Fibroblast of lung (primary cell): ENCODE measurements at regions not wholly inside any gene's neighbourhood (a gene's known extent, or its start where the extent isn't known, plus 50 kb on each side); places are given as distances from the start of the nearest gene placed in this dataset.

Source experiments
- CTCF ChIP-seq, 2 donors: IDR thresholded peaks in 1 of 2; conservative IDR thresholded peaks in 1 of 2; 1 replicate in 1 of 2; 2 replicates in 1 of 2; pipeline ENCODE4 v1.5.1; 2011 to 2012; ENCODE audit warnings: low read length in 2 of 2, control low read depth in 1 of 2, inconsistent platforms in 1 of 2, low read depth in 1 of 2, mild to moderate bottlenecking in 1 of 2
- EZH2 ChIP-seq: IDR thresholded peaks from 2 replicates; pipeline ENCODE4 v1.5.1; 2012; ENCODE audit warnings: low read length, control low read depth, mild to moderate bottlenecking; ENCODE audit errors: missing control alignments

GRCh38 chr9:108599571-108599970 is 256.2 kb downstream of the ACTL7B start:
- no peak for TF ChIP-seq CTCF (conservative IDR thresholded peaks at IDR 0.05 in 1 of 2, IDR thresholded peaks at IDR 0.05 in 1 of 2; ENCODE audit: low read depth in 1 of 2, low read length in 2 of 2)
- no peak for TF ChIP-seq EZH2
